Endothelial cell of umbilical vein (primary cell): ENCODE measurements at regions not wholly inside any gene's neighbourhood (a gene's known extent, or its start where the extent isn't known, plus 50 kb on each side); places are given as distances from the start of the nearest gene placed in this dataset.

Experiments
- BruUV-seq: library from RNA; stranded (reverse); fragments of 400-500 nt; replicated peaks from 2 replicates; lab custom pipeline; 2021; lab: Mats Ljungman, UMichigan
- CTCF ChIA-PET: fragments of 300-600, 350-600 bp; sonication (Branson Sonifier 250); formaldehyde crosslinking; loops from one replicate; lab custom pipeline; 2021; ENCODE audit warnings: antibody characterized with exemption, inconsistent platforms; lab: Charles Lee
- POLR2A ChIA-PET: fragments of 300-600, 350-600 bp; sonication (Branson Sonifier 250); formaldehyde crosslinking; loops from one replicate; lab custom pipeline; 2021; ENCODE audit warnings: antibody characterized with exemption, inconsistent platforms; lab: Charles Lee
- DNase-seq: peaks from one replicate; pipeline ENCODE4 v3.0.0-alpha.2; 2011; ENCODE audit warnings: low read depth, low spot score
- FAIRE-seq: peaks from 2 replicates; lab custom pipeline; 2011; peaks lifted over from hg19 to GRCh38; lab: Jason Lieb, UNC
- H2AFZ ChIP-seq: 2 replicates; pipeline ENCODE4 v1.6.0; 2012; ENCODE audit warnings: low read depth, low read length, control low read depth, inconsistent platforms
- H3K27ac ChIP-seq: 2 replicates; pipeline ENCODE4 v1.5.1; 2011; ENCODE audit warnings: low read depth, mild to moderate bottlenecking, control low read depth, low read length, moderate library complexity; ENCODE audit not compliant: insufficient read depth
- H3K27me3 ChIP-seq, 2 experiments: 2 replicates each; pipeline versions ENCODE4 v1.6.0 to v1.6.1; 2011; ENCODE audit warnings: low read length in 2 of 2, mixed read lengths in 1 of 2; ENCODE audit not compliant: control insufficient read depth in 2 of 2, insufficient read depth in 2 of 2
- H3K36me3 ChIP-seq, 2 experiments: 2 replicates in 1 of 2; 3 replicates in 1 of 2; pipeline ENCODE4 v1.5.1; 2011; ENCODE audit warnings: low read length in 2 of 2, mild to moderate bottlenecking in 1 of 2, moderate library complexity in 1 of 2; ENCODE audit not compliant: control insufficient read depth in 2 of 2, insufficient read depth in 2 of 2; ENCODE audit errors: extremely low read depth in 1 of 2
- H3K4me1 ChIP-seq: 3 replicates; pipeline ENCODE4 v1.5.1; 2011; ENCODE audit warnings: mild to moderate bottlenecking, low read length; ENCODE audit not compliant: control insufficient read depth, insufficient read depth; ENCODE audit errors: extremely low read depth
- H3K4me2 ChIP-seq: 2 replicates; pipeline ENCODE4 v1.6.1; 2011; ENCODE audit warnings: low read length, control low read depth, mixed read lengths; ENCODE audit not compliant: insufficient read depth
- H3K4me3 ChIP-seq, 3 experiments: fragments of 200-600 bp in 1 of 3; sonication (generic), shearing (Covaris generic) in 1 of 3; replicated peaks in 1 of 3; 2 replicates each; pipeline ENCODE4 v1.5.1; 2011 to 2016; ENCODE audit warnings: control low read depth in 3 of 3, low read length in 3 of 3, mild to moderate bottlenecking in 2 of 3, inconsistent platforms in 1 of 3, low read depth in 1 of 3, moderate library complexity in 1 of 3; ENCODE audit not compliant: insufficient read depth in 1 of 3
- H3K79me2 ChIP-seq: 2 replicates; pipeline ENCODE4 v1.6.0; 2012; ENCODE audit warnings: low read length, inconsistent platforms; ENCODE audit not compliant: control insufficient read depth, insufficient read depth
- H3K9ac ChIP-seq: replicated peaks from 2 replicates; pipeline ENCODE3; 2011; ENCODE audit warnings: low read length, control low read depth; ENCODE audit not compliant: insufficient read depth; ENCODE audit errors: extremely low read depth
- H3K9me1 ChIP-seq: replicated peaks from 3 replicates; pipeline ENCODE4 v1.6.0; 2011; ENCODE audit warnings: mild to moderate bottlenecking, low read length; ENCODE audit not compliant: control insufficient read depth, insufficient read depth; ENCODE audit errors: extremely low read depth
- H3K9me3 ChIP-seq: replicated peaks from 2 replicates; pipeline ENCODE4 v1.5.1; 2012; ENCODE audit warnings: low read length, inconsistent platforms; ENCODE audit not compliant: control insufficient read depth, insufficient read depth
- H4K20me1 ChIP-seq: replicated peaks from 2 replicates; pipeline ENCODE3; 2011; ENCODE audit warnings: mild to moderate bottlenecking, low read length; ENCODE audit not compliant: control insufficient read depth, insufficient read depth; ENCODE audit errors: extremely low read depth
- EZH2 ChIP-seq: IDR thresholded peaks from 2 replicates; pipeline ENCODE4 v1.6.1; 2012; ENCODE audit warnings: borderline replicate concordance, low read depth, mild to moderate bottlenecking, moderate library complexity, low read length, inconsistent platforms; ENCODE audit not compliant: severe bottlenecking
- FOS ChIP-seq: IDR thresholded peaks from 2 replicates; pipeline ENCODE4 v1.6.1; 2011; ENCODE audit warnings: mild to moderate bottlenecking, low read length, moderate library complexity, borderline replicate concordance; ENCODE audit not compliant: insufficient read depth
- GATA2 ChIP-seq: IDR thresholded peaks from 2 replicates; pipeline ENCODE4 v1.7.0; 2011; ENCODE audit warnings: low read depth, mild to moderate bottlenecking, moderate library complexity, mixed read lengths, low read length; ENCODE audit not compliant: insufficient read length, insufficient read depth
- JUN ChIP-seq: IDR thresholded peaks from 2 replicates; pipeline ENCODE4 v1.6.1; 2011; ENCODE audit warnings: borderline replicate concordance, low read depth; ENCODE audit not compliant: insufficient read length, insufficient read depth
- MYC ChIP-seq: IDR thresholded peaks from one replicate; pipeline ENCODE4 v1.6.1; 2011; ENCODE audit warnings: mild to moderate bottlenecking, low read depth, low read length
- POLR2A ChIP-seq: IDR thresholded peaks from 2 replicates; pipeline ENCODE4 v1.6.1; 2012; ENCODE audit warnings: low read depth, mild to moderate bottlenecking, control low read depth, low read length
- POLR2AphosphoS5 ChIP-seq: IDR thresholded peaks from 2 replicates; pipeline ENCODE4 v1.6.1; 2012; ENCODE audit warnings: low read depth, mild to moderate bottlenecking, control low read depth, low read length, moderate library complexity; ENCODE audit not compliant: insufficient read depth
- dilution Hi-C: fragments of 300-500 bp; cut with MboI; formaldehyde crosslinking; loops from one replicate; pipeline ENCODE4 v1.15.0; 2019; ENCODE audit warnings: low sequenced_read_pairs; ENCODE audit not compliant: extremely low pct_ligation_motif_present
- intact Hi-C: fragments of 100-400 bp; cut with micrococcal nuclease; formaldehyde crosslinking; loops from one replicate; pipeline ENCODE4 v1.10.0; 2022
- TF ChIP-seq, protein P1 (sequence below): IDR thresholded peaks from 2 replicates; pipeline ENCODE4 v1.6.1; 2011; ENCODE audit not compliant: insufficient read depth, insufficient read length
- TF ChIP-seq, protein P2 (sequence below), 2 donors: IDR thresholded peaks; 1 replicate in 1 of 2; 2 replicates in 1 of 2; pipeline ENCODE4 v1.5.1; 2011; ENCODE audit warnings: low read length in 2 of 2, mild to moderate bottlenecking in 2 of 2, moderate library complexity in 2 of 2, control low read depth in 1 of 2, inconsistent platforms in 1 of 2, low read depth in 1 of 2; ENCODE audit not compliant: insufficient read depth in 1 of 2; ENCODE audit errors: extremely low read depth in 1 of 2

DNA sequence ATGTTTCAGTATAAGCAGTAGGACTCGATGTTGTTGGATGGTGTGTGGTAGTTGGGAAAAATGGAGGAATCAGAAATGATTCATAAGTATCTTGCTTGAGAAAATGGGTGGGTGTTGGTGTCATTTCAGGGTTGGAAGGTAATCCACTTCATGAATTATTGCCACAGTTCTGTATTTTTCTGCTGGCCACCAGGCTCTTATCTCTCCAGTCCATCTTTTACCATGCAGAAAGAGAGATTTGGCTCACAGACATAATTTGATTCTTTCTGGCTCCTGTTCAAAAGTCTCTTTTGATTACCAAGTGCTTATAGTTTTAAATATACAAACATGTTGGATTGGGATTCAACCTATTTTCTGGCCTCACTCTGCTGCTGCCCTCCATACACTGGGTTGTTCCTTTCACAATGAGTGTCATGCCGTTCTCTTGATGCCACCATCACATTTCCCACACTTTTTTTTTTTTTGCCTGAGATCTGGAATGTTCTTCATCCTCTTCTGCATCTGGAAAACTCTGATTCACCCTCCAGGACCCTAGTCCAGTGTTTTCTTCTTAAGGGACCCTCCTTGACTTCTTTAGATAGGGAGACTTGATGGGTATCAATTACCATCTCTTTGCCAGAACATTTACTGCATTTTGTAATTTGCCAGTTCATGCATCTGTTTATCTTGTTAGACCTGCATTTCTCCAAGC, 69.4 kb upstream of the GAP43 start:
- DNase-seq (no peak), FAIRE-seq (no peak)
- Histone ChIP-seq H3K36me3 (no peaks in the 10 kb centered on the region), H3K9ac (no peak overlapping the region), H3K27me3 (peaks cover 2 to 6% of the 10 kb centered on the region in 2 experiments), H4K20me1 (no peaks in the 10 kb centered on the region), H2AFZ (no peak overlapping the region), H3K4me2 (no peak overlapping the region), H3K27ac (no peak overlapping the region), H3K9me3 (no peaks in the 10 kb centered on the region), H3K9me1 (no peaks in the 10 kb centered on the region), H3K4me1 (no peaks in the 10 kb centered on the region), H3K79me2 (no peaks in the 10 kb centered on the region), H3K4me3 (no peak overlapping the region)
- no TSS peak for BruUV-seq
- intact Hi-C loops (loop anchor here (10.0 kb wide), 1 partner anchor 59 kb away; no protein-coding TSS in a partner anchor), dilution Hi-C loops (no loop called here)
- CTCF ChIA-PET, result no interaction called here
- POLR2A ChIA-PET, result no interaction called here
- TF ChIP-seq GATA2 (no peak), JUN (no peak), POLR2A (no peak), POLR2AphosphoS5 (no peak), FOS (no peak), MYC (no peak), EZH2 (no peak)
- TF ChIP-seq, protein P1, sequence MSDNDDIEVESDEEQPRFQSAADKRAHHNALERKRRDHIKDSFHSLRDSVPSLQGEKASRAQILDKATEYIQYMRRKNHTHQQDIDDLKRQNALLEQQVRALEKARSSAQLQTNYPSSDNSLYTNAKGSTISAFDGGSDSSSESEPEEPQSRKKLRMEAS, result no peak
- TF ChIP-seq, protein P2, sequence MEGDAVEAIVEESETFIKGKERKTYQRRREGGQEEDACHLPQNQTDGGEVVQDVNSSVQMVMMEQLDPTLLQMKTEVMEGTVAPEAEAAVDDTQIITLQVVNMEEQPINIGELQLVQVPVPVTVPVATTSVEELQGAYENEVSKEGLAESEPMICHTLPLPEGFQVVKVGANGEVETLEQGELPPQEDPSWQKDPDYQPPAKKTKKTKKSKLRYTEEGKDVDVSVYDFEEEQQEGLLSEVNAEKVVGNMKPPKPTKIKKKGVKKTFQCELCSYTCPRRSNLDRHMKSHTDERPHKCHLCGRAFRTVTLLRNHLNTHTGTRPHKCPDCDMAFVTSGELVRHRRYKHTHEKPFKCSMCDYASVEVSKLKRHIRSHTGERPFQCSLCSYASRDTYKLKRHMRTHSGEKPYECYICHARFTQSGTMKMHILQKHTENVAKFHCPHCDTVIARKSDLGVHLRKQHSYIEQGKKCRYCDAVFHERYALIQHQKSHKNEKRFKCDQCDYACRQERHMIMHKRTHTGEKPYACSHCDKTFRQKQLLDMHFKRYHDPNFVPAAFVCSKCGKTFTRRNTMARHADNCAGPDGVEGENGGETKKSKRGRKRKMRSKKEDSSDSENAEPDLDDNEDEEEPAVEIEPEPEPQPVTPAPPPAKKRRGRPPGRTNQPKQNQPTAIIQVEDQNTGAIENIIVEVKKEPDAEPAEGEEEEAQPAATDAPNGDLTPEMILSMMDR (IDR thresholded peaks at IDR 0.05; ENCODE audit: extremely low read depth in 1 of 2, insufficient read depth in 1 of 2, low read depth in 1 of 2, low read length in 2 of 2), result no peak
